Upper lobe of right lung (tissue), 1 donor: ENCODE measurements at regions not wholly inside any gene's neighbourhood (a gene's known extent, or its start where the extent isn't known, plus 50 kb on each side); places are given as distances from the start of the nearest gene placed in this dataset.

Experiments used
- ATAC-seq: fragments of 200-7000 bp; cut with Tn5 transposase; one replicate; pipeline ENCODE4 v1.9.1; 2020; ENCODE audit warnings: mild to moderate bottlenecking, moderate library complexity
- DNase-seq: peaks from one replicate; pipeline ENCODE4 v3.0.0-alpha.2; 2020
- H3K27ac ChIP-seq: fragments of 200-600 bp; one replicate; pipeline ENCODE4 v1.8.0; 2022
- H3K27me3 ChIP-seq: fragments of 200-600 bp; one replicate; pipeline ENCODE4 v1.8.0; 2022; ENCODE audit warnings: mild to moderate bottlenecking
- H3K36me3 ChIP-seq: fragments of 200-600 bp; one replicate; pipeline ENCODE4 v1.8.0; 2022
- H3K4me1 ChIP-seq: fragments of 200-600 bp; one replicate; pipeline ENCODE4 v1.8.0; 2022
- H3K4me3 ChIP-seq: fragments of 200-600 bp; one replicate; pipeline ENCODE4 v1.8.0; 2022; ENCODE audit warnings: mild to moderate bottlenecking
- H3K9me3 ChIP-seq: fragments of 200-600 bp; one replicate; pipeline ENCODE4 v1.8.0; 2022
- CTCF ChIP-seq: fragments of 200-600 bp; IDR thresholded peaks from one replicate; pipeline ENCODE4 v1.8.0; 2022; ENCODE audit warnings: antibody characterized with exemption
- intact Hi-C: fragments of 100-400 bp; cut with DNase I; formaldehyde crosslinking; loops from one replicate; pipeline ENCODE4 v1.11.0; 2022
- donor health status: DM: no; HTN: yes; CAD: no; lungs with severe emphysema.

- Histone ChIP-seq H3K4me3 (no peak overlapping the region), H3K27ac (no peak overlapping the region), H3K9me3 (peaks cover 2% of the 10 kb centered on the region), H3K36me3 (no peaks in the 10 kb centered on the region), H3K4me1 (no peaks in the 10 kb centered on the region), H3K27me3 (no peaks in the 10 kb centered on the region)
- no peak for TF ChIP-seq CTCF
- intact Hi-C loops, result no loop called here
- DNase-seq (no peak), ATAC-seq (no peak)
These were observed 206.6 kb downstream of the SHQ1 start for GRCh38 chr3:72641684-72642083.

- H3K4me3 ChIP-seq, result no peak overlapping the region
- no peak for DNase-seq
- intact Hi-C loops, result no loop called here
- H3K9me3 ChIP-seq, result peaks cover 2% of the 10 kb centered on the region
- no peak for ATAC-seq
- no peaks in the 10 kb centered on the region for H3K36me3 ChIP-seq
- no peak overlapping the region for H3K27ac ChIP-seq
- TF ChIP-seq CTCF, result no peak
- H3K27me3 ChIP-seq, result no peaks in the 10 kb centered on the region
- H3K4me1 ChIP-seq, result no peaks in the 10 kb centered on the region
These were observed 207.2 kb downstream of the SHQ1 start for GRCh38 chr3:72641072-72641471.

- Histone ChIP-seq H3K36me3 (no peaks in the 10 kb centered on the region), H3K27me3 (no peaks in the 10 kb centered on the region), H3K9me3 (no peaks in the 10 kb centered on the region), H3K27ac (no peak overlapping the region), H3K4me3 (no peak overlapping the region), H3K4me1 (no peaks in the 10 kb centered on the region)
- TF ChIP-seq CTCF, result no peak
- DNase-seq (no peak), ATAC-seq (peak; percentile 39)
- intact Hi-C loops, result no loop called here
These were observed 211.2 kb downstream of the SHQ1 start for GRCh38 chr3:72636969-72637597.

- no peaks in the 10 kb centered on the region for H3K4me1 ChIP-seq
- DNase-seq, result no peak
- no peak for TF ChIP-seq CTCF
- no peak for ATAC-seq
- H3K9me3 ChIP-seq, result no peaks in the 10 kb centered on the region
- H3K4me3 ChIP-seq, result no peak overlapping the region
- no peaks in the 10 kb centered on the region for H3K36me3 ChIP-seq
- H3K27ac ChIP-seq, result no peak overlapping the region
- intact Hi-C loops, result no loop called here
- H3K27me3 ChIP-seq, result no peaks in the 10 kb centered on the region
These were observed 212.7 kb downstream of the SHQ1 start for GRCh38 chr3:72635551-72635950.

- Histone ChIP-seq H3K27me3 (no peaks in the 10 kb centered on the region), H3K36me3 (no peaks in the 10 kb centered on the region), H3K4me1 (no peaks in the 10 kb centered on the region), H3K27ac (no peak overlapping the region), H3K4me3 (no peak overlapping the region), H3K9me3 (no peaks in the 10 kb centered on the region)
- TF ChIP-seq CTCF, result no peak
- intact Hi-C loops, result no loop called here
- ATAC-seq (no peak), DNase-seq (no peak)
These were observed 214.1 kb downstream of the SHQ1 start for GRCh38 chr3:72634128-72634527.

- no peaks in the 10 kb centered on the region for H3K9me3 ChIP-seq
- H3K27me3 ChIP-seq, result no peaks in the 10 kb centered on the region
- H3K27ac ChIP-seq, result no peak overlapping the region
- H3K4me3 ChIP-seq, result no peak overlapping the region
- no peak for TF ChIP-seq CTCF
- no peak for DNase-seq
- intact Hi-C loops, result no loop called here
- no peaks in the 10 kb centered on the region for H3K36me3 ChIP-seq
- no peak for ATAC-seq
- H3K4me1 ChIP-seq, result no peaks in the 10 kb centered on the region
These were observed 214.7 kb downstream of the SHQ1 start for GRCh38 chr3:72633534-72633933.
